ENCODE measurements at regions not wholly inside any gene's neighbourhood (a gene's known extent, or its start where the extent isn't known, plus 50 kb on each side); places are given as distances from the start of the nearest gene placed in this dataset.

DNA sequence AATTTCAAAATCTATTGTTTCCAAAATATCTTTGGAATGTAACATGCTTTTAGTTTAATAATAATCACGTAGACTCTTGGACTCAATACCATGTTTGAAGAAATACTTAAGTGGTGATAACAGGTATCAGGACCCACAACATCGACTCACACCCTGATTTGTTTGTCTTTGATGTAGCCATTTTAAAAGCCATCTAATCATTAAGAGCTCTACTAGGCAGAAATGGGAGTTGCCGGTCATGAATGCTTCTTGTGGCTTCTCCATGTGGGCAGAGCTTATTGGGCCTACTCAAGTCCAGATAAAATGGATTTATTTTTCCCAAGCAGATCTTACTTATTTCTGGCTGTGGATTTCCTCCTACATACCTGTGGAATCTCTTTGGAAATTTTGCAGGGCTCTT is 261.6 kb upstream of the NR2F2 start:
- no peak for DNase-seq (ENCODE audit: low read depth, low spot score)

DNA sequence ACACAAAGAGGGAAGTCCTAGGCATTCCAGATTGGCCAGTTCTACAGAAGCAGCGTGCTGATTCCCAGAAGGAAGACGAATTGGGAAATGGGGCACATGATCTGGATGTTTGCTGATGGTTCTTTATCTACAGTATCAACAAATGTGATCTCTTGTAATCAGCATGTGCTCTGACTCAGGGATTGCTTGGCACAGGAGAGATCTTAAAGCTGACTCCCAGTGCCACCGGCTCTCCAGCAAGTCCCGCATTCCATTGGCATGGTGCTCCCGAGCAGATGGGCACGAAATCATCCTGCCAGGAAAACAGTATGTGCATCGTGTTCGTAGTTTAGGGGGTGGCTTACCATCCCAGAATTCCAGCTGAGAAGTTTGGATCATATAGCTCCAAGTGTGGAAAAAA is 259.9 kb upstream of the NR2F2 start:
- no peak for DNase-seq (ENCODE audit: low read depth, low spot score)

- no peak for DNase-seq (ENCODE audit: low read depth, low spot score)
Observed at GRCh38 chr15:96072821-96073220, 257.7 kb upstream of the NR2F2 start.

GRCh38 chr15:96073908-96074307 is 256.6 kb upstream of the NR2F2 start:
- no peak for DNase-seq (ENCODE audit: low read depth, low spot score)

DNA sequence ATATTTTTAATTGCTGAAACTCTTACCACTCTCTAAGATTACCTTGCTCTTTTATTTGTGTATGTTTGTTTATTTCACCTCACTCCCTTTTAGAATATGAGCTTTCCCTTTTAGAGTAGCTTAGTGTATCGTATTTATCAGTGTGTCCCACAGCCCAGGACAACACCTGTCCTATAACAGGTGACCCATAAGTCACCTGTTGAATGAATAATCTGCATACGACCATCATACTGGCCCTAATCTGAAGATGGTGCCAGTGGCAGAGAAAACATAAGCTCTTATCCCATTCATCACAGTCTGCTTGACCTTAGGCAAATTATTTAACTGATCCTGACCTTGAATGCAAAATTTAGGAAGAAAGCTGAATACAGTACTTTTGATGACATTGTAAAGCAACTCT is 254.6 kb upstream of the NR2F2 start:
- no peak for DNase-seq (ENCODE audit: low read depth, low spot score)

- DNase-seq (ENCODE audit: low read depth, low spot score), result no peak
Observed at GRCh38 chr15:96076350-96076749, 254.2 kb upstream of the NR2F2 start.

- DNase-seq (ENCODE audit: low read depth, low spot score), result no peak
Observed at GRCh38 chr15:96079041-96079440, 251.5 kb upstream of the NR2F2 start.

GRCh38 chr15:96079882-96080281 is 250.6 kb upstream of the NR2F2 start:
- no peak for DNase-seq (ENCODE audit: low read depth, low spot score)

- no peak for DNase-seq (ENCODE audit: low read depth, low spot score)
Observed at GRCh38 chr15:96086164-96086563, 244.3 kb upstream of the NR2F2 start.

GRCh38 chr15:96087180-96087884 is 243.2 kb upstream of the NR2F2 start:
- DNase-seq (ENCODE audit: low read depth, low spot score), result no peak

GRCh38 chr15:96088650-96089049 is 241.8 kb upstream of the NR2F2 start:
- DNase-seq (ENCODE audit: low read depth, low spot score), result no peak

DNA sequence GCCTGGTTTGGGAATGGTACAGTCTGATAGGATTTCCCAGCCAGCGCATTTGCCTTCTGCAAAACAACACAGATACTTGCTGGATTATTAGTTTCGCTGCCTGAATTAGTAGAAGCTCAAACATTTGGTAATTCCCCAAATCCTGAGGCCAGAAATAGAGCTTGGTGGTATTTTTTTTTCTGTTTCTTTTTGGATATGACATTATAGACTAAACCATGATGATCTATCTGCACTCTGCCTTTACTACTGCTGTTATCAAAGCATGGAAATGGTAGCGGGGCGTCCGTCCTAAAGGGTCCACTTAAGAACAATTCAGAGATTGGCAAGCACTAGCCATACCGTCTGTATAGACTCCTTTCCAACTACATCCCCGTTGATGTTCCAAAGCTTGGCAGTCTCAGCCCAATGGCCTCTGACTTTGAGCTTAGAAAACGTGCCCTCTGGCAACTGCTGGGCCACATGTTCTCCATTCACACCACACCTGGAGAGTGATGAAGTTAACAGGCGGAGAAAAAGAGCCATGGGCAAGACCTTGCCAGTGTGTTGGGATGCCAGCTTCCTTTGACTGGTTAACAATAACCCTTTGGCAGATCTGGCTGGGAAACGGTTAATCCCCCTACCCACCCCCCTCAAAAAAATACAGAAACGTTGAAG is 241.0 kb upstream of the NR2F2 start:
- no peak for DNase-seq (ENCODE audit: low read depth, low spot score)

- DNase-seq (ENCODE audit: low read depth, low spot score), result no peak
Observed at GRCh38 chr15:96092186-96092585, 238.3 kb upstream of the NR2F2 start.

GRCh38 chr15:96093063-96093462 is 237.4 kb upstream of the NR2F2 start:
- no peak for DNase-seq (ENCODE audit: low read depth, low spot score)

GRCh38 chr15:96097661-96098060 is 232.8 kb upstream of the NR2F2 start:
- no peak for DNase-seq (ENCODE audit: low read depth, low spot score)

- DNase-seq (ENCODE audit: low read depth, low spot score), result no peak
Observed at GRCh38 chr15:96102631-96103030, 227.9 kb upstream of the NR2F2 start.

DNA sequence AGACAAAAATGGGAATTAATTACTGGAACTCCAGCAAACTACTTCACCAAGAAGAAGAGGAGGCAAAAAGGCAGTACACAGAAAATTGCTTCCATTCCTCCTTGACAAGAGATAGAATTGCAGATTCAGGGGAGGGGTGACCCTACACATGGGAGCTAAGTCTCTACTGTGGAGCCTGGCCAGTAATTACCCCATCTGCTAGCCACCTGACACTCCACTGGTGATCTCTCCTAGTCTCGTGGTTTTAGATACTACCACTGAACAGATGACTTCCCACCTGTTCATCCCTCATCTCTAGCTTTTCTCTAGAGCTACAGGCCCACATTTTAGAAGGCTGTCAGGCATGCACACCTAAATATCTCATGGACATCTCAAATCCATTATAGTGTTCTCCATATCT is 224.3 kb upstream of the NR2F2 start:
- no peak for DNase-seq (ENCODE audit: low read depth, low spot score)

DNA sequence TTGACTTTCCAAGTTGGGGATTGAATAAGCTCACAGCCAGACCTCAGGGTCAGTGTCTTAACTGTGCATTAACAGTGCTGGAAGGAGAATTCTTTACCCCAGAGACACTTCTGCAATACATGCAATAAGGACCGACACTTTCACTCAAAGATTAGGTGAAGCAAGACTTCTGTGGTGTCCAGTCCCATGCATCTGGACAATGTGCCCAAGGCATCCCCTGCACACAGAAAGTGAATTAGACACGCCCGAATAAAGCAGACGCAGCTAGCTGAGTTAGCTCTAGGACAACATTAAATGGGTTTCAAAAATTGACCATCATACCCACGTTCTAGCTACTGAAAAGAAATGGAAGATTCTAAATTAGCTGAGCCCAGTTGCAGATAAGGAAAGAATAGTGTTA is 223.9 kb upstream of the NR2F2 start:
- DNase-seq (ENCODE audit: low read depth, low spot score), result no peak

DNA sequence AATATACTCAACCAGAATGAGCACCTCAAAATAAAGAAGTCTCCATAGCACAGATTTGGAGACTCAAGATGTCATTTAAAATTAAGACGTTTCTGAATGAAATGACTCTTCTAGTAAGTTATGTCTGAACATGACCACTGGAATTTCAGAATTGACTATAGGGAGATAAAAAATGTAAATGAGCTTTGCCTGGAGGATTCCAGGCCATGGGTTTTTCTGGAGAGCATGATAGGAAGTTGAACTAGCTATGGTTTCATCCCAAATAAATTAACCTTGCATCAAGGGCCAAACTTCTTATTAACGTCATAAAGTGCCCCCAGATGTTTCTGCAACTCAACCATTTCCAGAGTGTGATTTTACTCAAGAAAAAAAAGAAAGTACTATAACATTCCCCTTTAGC is 222.6 kb upstream of the NR2F2 start:
- DNase-seq (ENCODE audit: low read depth, low spot score), result no peak

- DNase-seq (ENCODE audit: low read depth, low spot score), result no peak
Observed at GRCh38 chr15:96108405-96108804, 222.1 kb upstream of the NR2F2 start.

- no peak for DNase-seq (ENCODE audit: low read depth, low spot score)
Observed at GRCh38 chr15:96109820-96110219, 220.7 kb upstream of the NR2F2 start.

DNA sequence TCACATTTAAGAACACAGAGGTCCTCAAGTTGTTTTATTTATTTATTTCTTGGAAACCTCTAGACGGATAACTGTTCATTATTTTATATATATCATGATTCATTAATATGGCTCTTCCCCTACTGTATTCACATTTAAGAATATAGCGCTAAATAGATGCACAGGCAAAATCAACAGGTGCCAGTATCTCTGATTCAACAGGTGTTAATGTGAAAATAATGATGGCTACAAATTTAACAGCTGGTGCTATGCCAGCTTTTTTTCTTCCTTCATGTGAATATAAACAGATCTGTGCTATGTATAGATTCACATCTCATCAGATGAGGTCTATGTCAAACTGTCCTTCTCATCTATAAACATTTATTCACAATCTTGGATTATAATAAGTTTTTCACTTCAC is 218.5 kb upstream of the NR2F2 start:
- no peak for DNase-seq (ENCODE audit: low read depth, low spot score)

- DNase-seq (ENCODE audit: low read depth, low spot score), result no peak
Observed at GRCh38 chr15:96115642-96116041, 214.9 kb upstream of the NR2F2 start.

DNA sequence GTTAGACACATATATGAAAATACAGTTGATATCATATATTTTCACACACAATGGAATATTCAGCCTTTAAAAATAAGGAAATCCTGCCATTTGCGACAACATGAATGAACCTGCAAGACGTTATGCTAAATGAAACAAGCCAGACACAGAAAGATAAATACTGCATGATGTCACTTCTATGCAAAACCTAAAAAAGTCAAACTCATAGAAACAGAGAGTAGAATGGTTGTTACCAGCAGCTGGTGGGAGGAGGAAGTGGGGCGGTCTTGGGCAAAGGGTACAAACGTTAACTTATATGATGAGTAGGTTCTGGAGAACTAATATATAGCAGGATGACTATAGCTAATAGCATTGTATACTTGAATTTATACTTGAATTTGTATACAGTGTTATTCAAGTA is 213.2 kb upstream of the NR2F2 start:
- DNase-seq (ENCODE audit: low read depth, low spot score), result no peak

Data from smooth muscle cell of the brain vasculature (primary cell).